RWPE2 (cell line): ENCODE measurements at regions not wholly inside any gene's neighbourhood (a gene's known extent, or its start where the extent isn't known, plus 50 kb on each side); places are given as distances from the start of the nearest gene placed in this dataset.

Experiments used
- ATAC-seq: fragments of 200-7000 bp; cut with Tn5 transposase; 3 replicates; pipeline ENCODE4 v1.9.1; 2021; ENCODE audit warnings: low read depth
- DNase-seq: peaks from one replicate; pipeline ENCODE4 v3.0.0-alpha.2; 2020; ENCODE audit warnings: low spot score
- H3K27ac ChIP-seq: fragments of 450-650 bp; 2 replicates; pipeline ENCODE4 v1.5.1; 2017; ENCODE audit warnings: mild to moderate bottlenecking; ENCODE audit not compliant: poor library complexity, severe bottlenecking
- H3K27me3 ChIP-seq: fragments of 250-450 bp; sonication (Bioruptor Pico); 2 replicates; pipeline ENCODE4 v1.5.1; 2021; ENCODE audit warnings: mild to moderate bottlenecking, moderate library complexity; ENCODE audit not compliant: insufficient read depth, poor library complexity, severe bottlenecking
- H3K36me3 ChIP-seq: fragments of 250-450 bp; sonication (Bioruptor Pico); 2 replicates; pipeline ENCODE4 v1.5.1; 2020; ENCODE audit warnings: low read depth, mild to moderate bottlenecking, moderate library complexity
- H3K4me1 ChIP-seq: fragments of 250-450 bp; sonication (Bioruptor Pico); 2 replicates; pipeline ENCODE4 v1.5.1; 2021; ENCODE audit warnings: mild to moderate bottlenecking, moderate library complexity; ENCODE audit not compliant: insufficient read depth, poor library complexity, severe bottlenecking
- H3K4me3 ChIP-seq: fragments of 250-450 bp; sonication (Bioruptor Pico); 2 replicates; pipeline ENCODE4 v1.5.1; 2021; ENCODE audit warnings: mild to moderate bottlenecking, moderate library complexity; ENCODE audit not compliant: severe bottlenecking
- H3K9me3 ChIP-seq: fragments of 250-450 bp; sonication (Bioruptor Pico); 2 replicates; pipeline ENCODE4 v1.5.1; 2021; ENCODE audit warnings: mild to moderate bottlenecking, moderate library complexity; ENCODE audit not compliant: severe bottlenecking
- CTCF ChIP-seq: fragments of 450-650 bp; IDR thresholded peaks from one replicate; pipeline ENCODE4 v1.5.1; 2017; ENCODE audit warnings: mild to moderate bottlenecking, moderate library complexity; ENCODE audit not compliant: poor library complexity, severe bottlenecking

- TF ChIP-seq CTCF: no peak
- Histone ChIP-seq H3K4me3 (no peak overlapping the region), H3K27ac (no peak overlapping the region), H3K36me3 (no peaks in the 10 kb centered on the region), H3K9me3 (no peaks in the 10 kb centered on the region), H3K4me1 (no peaks in the 10 kb centered on the region), H3K27me3 (no peaks in the 10 kb centered on the region)
- no peak for DNase-seq
- no peak for ATAC-seq
Observed at GRCh38 chr11:116517584-116517983, 255.2 kb downstream of the BUD13 start.

GRCh38 chr11:116517077-116517476 is 255.7 kb downstream of the BUD13 start:
- H3K4me1 ChIP-seq: no peaks in the 10 kb centered on the region
- no peaks in the 10 kb centered on the region for H3K27me3 ChIP-seq
- no peaks in the 10 kb centered on the region for H3K36me3 ChIP-seq
- no peaks in the 10 kb centered on the region for H3K9me3 ChIP-seq
- no peak overlapping the region for H3K4me3 ChIP-seq
- DNase-seq (no peak), ATAC-seq (no peak)
- no peak overlapping the region for H3K27ac ChIP-seq
- no peak for TF ChIP-seq CTCF

GRCh38 chr11:116515664-116516184 is 257.1 kb downstream of the BUD13 start:
- no peak for DNase-seq
- no peaks in the 10 kb centered on the region for H3K4me1 ChIP-seq
- TF ChIP-seq CTCF: no peak
- no peak for ATAC-seq
- no peak overlapping the region for H3K4me3 ChIP-seq
- H3K9me3 ChIP-seq: no peaks in the 10 kb centered on the region
- no peaks in the 10 kb centered on the region for H3K27me3 ChIP-seq
- no peaks in the 10 kb centered on the region for H3K36me3 ChIP-seq
- H3K27ac ChIP-seq: no peak overlapping the region

GRCh38 chr11:116513894-116514293 is 258.9 kb downstream of the BUD13 start:
- no peaks in the 10 kb centered on the region for H3K27me3 ChIP-seq
- no peaks in the 10 kb centered on the region for H3K4me1 ChIP-seq
- DNase-seq (no peak), ATAC-seq (no peak)
- H3K27ac ChIP-seq: no peak overlapping the region
- H3K36me3 ChIP-seq: no peaks in the 10 kb centered on the region
- TF ChIP-seq CTCF: no peak
- no peak overlapping the region for H3K4me3 ChIP-seq
- no peaks in the 10 kb centered on the region for H3K9me3 ChIP-seq

- H3K9me3 ChIP-seq: no peaks in the 10 kb centered on the region
- no peaks in the 10 kb centered on the region for H3K27me3 ChIP-seq
- DNase-seq (no peak), ATAC-seq (no peak)
- no peak overlapping the region for H3K27ac ChIP-seq
- no peaks in the 10 kb centered on the region for H3K4me1 ChIP-seq
- H3K4me3 ChIP-seq: no peak overlapping the region
- H3K36me3 ChIP-seq: no peaks in the 10 kb centered on the region
- no peak for TF ChIP-seq CTCF
Observed at GRCh38 chr11:116513278-116513823, 259.4 kb downstream of the BUD13 start.
